ENCODE measurements at regions not wholly inside any gene's neighbourhood (a gene's known extent, or its start where the extent isn't known, plus 50 kb on each side); places are given as distances from the start of the nearest gene placed in this dataset.
A peak's percentile ranks its signal among the peaks of the same experiment; 100 is the strongest.

- DNase-seq (ENCODE audit: low read depth): no peak
- H3K4me3 ChIP-seq (ENCODE audit: low read length): no peak overlapping the region
- TF ChIP-seq, protein P1, sequence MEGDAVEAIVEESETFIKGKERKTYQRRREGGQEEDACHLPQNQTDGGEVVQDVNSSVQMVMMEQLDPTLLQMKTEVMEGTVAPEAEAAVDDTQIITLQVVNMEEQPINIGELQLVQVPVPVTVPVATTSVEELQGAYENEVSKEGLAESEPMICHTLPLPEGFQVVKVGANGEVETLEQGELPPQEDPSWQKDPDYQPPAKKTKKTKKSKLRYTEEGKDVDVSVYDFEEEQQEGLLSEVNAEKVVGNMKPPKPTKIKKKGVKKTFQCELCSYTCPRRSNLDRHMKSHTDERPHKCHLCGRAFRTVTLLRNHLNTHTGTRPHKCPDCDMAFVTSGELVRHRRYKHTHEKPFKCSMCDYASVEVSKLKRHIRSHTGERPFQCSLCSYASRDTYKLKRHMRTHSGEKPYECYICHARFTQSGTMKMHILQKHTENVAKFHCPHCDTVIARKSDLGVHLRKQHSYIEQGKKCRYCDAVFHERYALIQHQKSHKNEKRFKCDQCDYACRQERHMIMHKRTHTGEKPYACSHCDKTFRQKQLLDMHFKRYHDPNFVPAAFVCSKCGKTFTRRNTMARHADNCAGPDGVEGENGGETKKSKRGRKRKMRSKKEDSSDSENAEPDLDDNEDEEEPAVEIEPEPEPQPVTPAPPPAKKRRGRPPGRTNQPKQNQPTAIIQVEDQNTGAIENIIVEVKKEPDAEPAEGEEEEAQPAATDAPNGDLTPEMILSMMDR (conservative IDR thresholded peaks at IDR 0.05; ENCODE audit: low read depth, low read length): no peak
Measured at GRCh38 chr6:126633373-126633772, 293.5 kb downstream of the CENPW start.

DNA sequence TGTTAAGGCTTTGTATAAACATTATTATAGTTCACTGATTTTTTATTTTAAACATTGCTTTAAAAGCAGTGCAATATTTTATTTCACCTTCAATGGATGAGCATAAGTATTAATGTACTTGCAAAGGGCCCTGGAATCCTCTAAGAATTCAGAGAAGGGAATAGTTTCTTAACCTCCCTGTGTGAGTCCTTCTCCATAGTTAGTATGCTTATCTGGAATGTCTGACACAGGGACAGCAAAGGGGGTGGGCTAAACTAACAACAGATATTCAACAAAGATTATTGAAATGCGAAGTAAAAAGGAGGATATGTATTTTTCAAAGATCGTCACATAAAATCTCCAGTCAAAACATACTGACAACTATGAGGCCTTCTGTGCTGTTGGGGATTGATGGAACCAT, 300.4 kb downstream of the CENPW start:
- no peak for DNase-seq (ENCODE audit: low read depth)
- TF ChIP-seq, protein P1 (conservative IDR thresholded peaks at IDR 0.05; ENCODE audit: low read depth, low read length): no peak
- H3K4me3 ChIP-seq (ENCODE audit: low read length): no peak overlapping the region

GRCh38 chr6:126640921-126641320, 301.0 kb downstream of the CENPW start:
- TF ChIP-seq, protein P1 (conservative IDR thresholded peaks at IDR 0.05; ENCODE audit: low read depth, low read length): no peak
- no peak overlapping the region for H3K4me3 ChIP-seq (ENCODE audit: low read length)
- no peak for DNase-seq (ENCODE audit: low read depth)

- DNase-seq (ENCODE audit: low read depth): no peak
- no peak overlapping the region for H3K4me3 ChIP-seq (ENCODE audit: low read length)
- TF ChIP-seq, protein P1 (conservative IDR thresholded peaks at IDR 0.05; ENCODE audit: low read depth, low read length): no peak
Measured at GRCh38 chr6:126641641-126642040, 301.7 kb downstream of the CENPW start.

DNA sequence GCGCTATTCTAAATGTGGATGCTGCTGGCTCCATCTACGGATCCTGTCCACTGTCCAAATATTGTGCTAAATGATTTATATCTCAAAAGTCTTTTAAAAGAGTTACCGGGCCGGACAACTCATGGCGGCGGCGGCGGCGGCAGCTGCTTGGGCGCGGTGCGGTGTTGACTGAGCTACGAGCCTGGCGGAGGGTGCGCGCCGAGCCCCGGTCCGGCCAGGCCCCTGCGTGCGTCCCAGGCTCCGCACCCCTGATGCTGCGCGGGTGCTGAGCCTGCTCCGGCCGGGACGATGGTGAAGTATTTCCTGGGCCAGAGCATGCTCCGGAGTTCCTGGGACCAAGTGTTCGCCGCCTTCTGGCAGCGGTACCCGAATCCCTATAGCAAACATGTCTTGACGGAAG, 303.4 kb downstream of the CENPW start:
- no peak for DNase-seq (ENCODE audit: low read depth)
- TF ChIP-seq, protein P1 (conservative IDR thresholded peaks at IDR 0.05; ENCODE audit: low read depth, low read length): no peak
- H3K4me3 ChIP-seq (ENCODE audit: low read length): no peak overlapping the region

DNA sequence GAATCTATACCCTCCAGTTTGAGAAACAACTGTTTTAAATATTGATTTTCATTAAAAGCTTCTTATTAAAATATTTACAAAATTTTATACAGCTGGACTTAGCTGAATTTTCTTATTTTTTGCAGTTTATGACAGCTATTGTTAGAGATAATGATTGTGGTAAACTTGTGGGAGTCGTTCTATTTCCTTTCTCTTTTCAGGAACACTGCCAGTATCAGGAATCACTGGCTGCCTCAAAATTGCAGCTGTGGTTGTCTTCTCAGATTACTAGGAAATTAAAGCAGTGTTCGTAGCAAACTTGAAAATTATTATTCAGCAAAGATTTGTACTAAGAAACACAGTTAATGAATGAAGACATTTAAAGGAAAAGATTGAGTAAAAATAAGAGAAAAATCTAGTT, 311.0 kb downstream of the CENPW start:
- no peak for DNase-seq (ENCODE audit: low read depth)
- no peak overlapping the region for H3K4me3 ChIP-seq (ENCODE audit: low read length)
- TF ChIP-seq, protein P1 (conservative IDR thresholded peaks at IDR 0.05; ENCODE audit: low read depth, low read length): no peak

DNA sequence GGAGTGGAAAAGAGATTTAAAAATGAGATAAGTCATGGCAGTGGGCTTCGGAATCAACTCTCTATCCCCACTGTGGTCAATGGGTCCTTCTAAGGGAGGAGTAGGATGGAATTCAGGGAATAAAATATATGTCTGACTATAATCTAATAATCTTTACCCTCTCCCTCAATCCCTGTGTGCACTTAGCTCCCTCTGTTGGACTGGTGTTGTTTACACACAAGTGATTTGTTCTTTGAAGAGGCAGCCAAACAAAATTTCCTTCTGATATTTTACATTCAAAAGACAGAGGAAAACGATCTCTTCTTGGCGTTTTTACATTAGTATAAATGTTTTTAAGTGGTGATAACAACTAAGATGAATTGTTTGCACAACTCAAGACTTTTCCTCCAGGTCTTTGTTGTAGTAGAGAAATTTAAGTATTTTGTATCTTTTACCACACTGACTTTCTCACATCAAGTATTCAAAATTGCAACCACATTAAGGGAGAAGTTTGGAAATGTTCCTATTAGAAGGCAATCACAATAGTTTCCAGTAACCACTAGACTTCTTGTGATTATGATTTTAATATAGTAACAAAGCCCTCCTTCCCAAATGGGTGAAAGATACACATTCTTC, 317.8 kb downstream of the CENPW start:
- no peak for DNase-seq (ENCODE audit: low read depth)
- TF ChIP-seq, protein P1 (conservative IDR thresholded peaks at IDR 0.05; ENCODE audit: low read depth, low read length): peak; percentile 41
- no peak overlapping the region for H3K4me3 ChIP-seq (ENCODE audit: low read length)
